Stimulated activated CD4-positive, alpha-beta T cell treated with anti-CD3 and anti-CD28 coated beads, Interleukin-4, amount 100 ng/mL, for 48 hours (primary cell): ENCODE measurements at regions not wholly inside any gene's neighbourhood (a gene's known extent, or its start where the extent isn't known, plus 50 kb on each side); places are given as distances from the start of the nearest gene placed in this dataset.

ENCODE experiments used
- DNase-seq, 2 donors: peaks; one replicate each; pipeline ENCODE4 v3.0.0-alpha.2; 2020; ENCODE audit warnings: low read depth in 2 of 2

DNA sequence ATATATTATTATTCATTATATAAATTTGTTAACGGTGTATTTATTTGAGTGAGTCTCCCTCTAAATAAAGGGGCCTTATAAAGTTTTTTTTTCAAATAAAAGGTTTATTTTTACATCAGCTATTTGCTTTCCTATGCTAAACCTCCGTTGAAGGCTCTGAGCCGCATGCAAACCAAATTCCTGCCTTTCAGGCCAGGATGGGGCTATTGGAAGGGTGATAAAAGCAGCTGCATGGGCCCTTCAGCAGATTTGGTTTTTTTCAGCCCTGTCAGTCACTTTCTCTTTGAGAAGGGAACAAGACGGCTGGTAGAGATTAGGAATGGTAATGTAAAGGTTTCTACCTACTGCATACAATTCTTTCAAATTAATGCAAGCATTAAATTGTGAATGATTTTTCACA lies 244.2 kb downstream of the WNT5A start:
- no peak for DNase-seq

DNA sequence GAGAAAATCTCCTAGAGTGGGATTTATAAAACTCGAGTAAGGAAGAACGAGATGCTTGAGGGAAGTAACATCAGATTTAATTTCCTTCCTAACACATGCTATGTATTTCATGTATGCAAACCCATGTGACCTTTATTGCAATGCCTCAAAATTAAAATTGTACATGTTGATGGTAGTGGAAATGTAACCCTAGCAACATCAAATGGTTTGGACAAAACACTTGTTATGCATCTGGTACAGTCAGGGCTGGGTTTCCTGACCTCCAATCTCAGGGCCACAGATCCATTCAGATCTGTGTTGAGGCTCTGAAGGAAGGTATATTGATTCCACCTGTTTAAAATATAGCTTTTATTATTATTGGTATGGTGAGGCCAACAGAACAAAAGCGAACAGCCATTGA lies 246.0 kb downstream of the WNT5A start:
- no peak for DNase-seq

DNA sequence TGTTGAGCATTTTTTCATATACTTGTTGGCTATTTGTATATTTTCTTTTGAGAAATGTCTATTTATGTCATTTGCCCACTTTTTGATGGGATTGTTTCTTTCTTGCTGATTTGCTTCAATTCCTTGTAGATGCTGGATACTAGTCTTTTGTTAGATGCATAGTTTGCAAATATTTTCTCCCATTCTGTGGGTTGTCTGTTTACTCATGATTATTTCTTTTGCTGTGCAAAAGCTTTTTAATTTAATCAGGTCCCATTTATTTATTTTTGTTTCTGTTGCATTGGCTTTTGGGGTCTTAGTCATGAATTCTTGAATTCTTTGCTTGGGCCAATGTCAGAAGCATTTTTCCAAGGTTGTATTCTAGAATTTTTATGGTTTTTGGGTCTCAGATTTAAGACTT lies 251.7 kb downstream of the WNT5A start:
- DNase-seq = no peak

DNA sequence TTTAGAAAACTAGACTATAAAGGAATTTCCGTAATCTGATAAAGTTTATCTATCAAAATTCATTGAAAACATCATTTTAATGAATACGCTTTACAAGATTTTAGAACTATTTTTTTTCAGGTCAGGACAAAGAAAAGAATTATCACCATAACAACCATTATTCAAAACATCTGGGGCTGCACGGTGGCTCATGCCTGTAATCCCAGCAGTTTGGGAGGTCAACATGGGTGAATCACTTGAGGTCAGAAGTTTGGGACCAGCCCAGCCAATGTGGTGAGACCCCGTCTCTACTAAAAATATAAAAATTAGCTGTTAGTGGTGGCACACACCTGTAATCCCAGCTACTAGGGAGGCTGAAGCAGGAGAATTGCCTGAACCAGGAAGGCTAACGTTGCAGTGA lies 260.4 kb downstream of the WNT5A start:
- DNase-seq = no peak

DNA sequence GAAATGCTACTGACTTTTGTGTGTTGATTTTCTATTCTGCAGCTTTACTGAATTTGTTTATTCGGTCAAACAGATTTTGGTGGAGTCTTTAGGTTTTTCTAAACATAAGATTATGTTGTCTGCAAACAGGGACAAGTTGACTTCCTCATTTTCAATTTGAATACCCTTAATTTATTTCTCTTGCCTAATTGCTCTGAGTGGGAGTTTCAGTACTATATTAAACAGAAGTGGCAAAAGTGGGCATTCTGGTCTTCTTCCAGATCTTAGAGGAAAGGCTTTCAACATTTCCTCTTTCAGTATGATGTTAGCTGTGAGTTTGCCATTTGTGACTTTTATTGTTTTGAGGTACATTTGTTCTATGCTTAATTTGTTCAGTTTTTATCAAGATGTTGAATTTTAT lies 268.5 kb downstream of the WNT5A start:
- DNase-seq = no peak

DNA sequence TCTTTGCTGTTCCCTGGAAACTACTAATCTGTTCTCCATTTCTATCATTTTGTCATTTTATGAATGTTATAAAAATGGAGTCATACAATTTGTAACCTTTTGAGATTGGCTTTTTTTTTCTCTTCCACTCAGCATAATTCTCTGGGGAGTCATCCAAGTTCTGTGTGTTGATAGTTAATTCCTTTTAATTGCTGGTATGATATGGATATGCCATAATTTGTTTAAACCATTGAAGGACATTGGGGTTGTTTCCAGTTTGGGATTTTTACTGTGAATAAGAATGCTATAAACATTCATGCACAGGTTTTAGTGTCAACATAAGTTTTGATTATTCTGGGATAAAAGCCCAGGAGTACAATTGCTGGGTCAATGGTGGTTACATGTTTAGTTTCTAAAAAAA lies 279.4 kb downstream of the WNT5A start:
- DNase-seq = no peak

DNA sequence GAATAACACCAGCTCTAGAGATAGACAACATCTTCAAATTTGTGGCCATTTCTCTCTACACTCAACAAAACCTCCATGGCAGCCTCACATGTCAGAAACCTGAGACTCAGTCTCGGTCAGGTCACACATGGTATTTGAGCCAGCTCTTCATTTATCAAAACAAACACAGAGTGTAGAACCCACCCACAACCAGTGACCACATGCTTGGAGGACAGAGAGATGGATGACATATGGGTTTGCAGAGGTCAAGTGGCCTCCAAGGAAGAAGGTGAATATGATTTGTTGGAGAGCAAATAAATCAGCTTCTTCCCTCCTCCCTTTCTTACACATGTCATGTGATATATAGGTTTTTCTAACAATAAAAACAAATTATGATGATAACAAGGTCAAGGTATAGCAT lies 278.1 kb upstream of the LRTM1 start:
- no peak for DNase-seq

DNA sequence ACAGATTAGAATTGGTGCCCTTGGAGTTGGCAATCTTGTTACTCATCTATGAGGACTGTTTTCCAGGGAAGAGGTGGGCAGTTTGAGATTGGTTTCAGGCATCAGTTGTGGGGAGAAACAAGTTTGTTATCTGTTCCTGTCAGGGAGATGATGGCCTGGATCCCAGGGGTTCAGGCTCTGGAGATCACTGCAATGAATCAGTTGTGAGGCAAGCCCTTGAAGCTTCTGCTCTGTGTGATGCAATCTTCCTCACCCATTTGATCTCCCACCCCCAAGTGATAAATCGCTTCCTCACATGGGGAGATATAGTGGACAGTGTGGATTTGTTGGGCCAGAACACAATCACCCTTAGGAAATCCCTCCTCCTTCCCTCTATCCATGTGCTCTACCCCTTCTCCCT lies 276.6 kb upstream of the LRTM1 start:
- no peak for DNase-seq

DNA sequence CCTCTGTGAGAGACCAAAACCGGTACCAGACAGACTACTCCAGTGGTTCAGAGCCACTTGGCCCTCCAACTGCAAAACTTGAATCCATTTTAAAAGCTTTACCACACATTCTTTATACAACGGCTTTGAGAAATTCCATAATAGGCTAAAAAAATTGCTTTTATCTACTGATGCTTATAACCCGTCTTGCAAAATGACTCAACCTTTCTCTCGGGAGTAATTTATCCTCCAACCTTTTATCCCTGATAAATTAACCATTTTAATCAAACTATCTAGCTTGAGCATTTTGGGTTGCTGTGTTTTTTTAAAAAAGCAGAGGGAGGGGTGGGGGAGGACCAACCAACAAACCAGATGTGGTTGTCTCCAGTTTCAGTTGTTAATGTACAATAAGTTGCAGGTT lies 275.7 kb upstream of the LRTM1 start:
- DNase-seq = no peak

DNA sequence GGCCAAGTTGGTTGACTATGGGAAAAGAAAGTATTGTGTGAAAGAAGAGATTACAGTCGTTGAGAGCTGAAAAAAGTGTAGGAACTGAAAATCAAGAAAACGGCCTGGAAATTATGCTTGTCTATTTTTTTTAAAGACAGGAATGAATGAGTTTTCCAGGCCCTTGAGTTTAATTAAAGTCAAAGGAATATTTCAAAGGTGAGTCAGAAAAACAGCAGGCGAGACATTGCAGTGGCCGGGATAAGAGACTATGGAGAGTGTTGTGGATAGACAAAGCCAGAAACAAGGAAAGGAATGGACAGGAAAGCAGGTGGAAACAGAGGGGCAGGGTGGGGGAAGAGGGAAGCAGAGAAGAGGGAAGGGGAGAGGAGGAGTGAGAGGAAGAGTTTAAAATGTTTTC lies 275.1 kb upstream of the LRTM1 start:
- no peak for DNase-seq

DNA sequence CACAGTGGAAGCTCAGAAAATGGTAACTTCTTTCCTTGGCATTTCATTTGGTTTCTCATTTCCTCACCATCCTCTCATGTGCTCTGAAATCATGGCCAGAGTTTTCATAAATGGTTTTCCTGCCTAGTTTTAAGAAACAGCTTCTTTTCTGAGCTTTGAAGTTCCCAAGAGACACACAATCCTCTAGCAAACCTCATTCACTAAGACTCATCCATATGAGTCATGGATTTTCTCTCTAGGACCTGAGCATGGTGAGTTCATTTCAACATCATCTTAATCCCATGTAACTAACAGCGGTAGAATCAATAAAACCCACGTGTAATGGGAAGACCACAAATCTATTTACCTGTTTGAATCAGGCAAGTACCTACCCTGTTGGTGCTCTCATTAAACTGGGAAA lies 274.5 kb upstream of the LRTM1 start:
- DNase-seq = no peak

DNA sequence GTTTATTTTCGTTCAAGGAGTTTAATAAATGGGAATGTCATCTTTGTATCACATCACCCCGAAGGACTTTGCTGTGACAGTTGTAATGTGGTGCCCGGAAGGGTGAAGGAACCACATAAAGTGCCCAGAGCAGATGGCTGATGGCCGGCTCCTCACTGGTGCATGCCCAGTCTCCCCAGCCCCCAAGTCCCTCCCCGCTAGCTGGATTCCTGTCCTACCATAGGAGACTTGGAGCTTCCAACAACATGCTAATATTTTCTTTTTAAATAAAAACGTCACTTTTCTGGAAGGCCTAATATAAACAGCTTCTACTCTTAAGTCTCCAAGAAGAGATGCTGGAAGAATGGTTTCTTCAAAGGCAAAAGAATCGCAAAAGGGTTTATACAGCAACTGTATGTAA lies 273.9 kb upstream of the LRTM1 start:
- no peak for DNase-seq

DNA sequence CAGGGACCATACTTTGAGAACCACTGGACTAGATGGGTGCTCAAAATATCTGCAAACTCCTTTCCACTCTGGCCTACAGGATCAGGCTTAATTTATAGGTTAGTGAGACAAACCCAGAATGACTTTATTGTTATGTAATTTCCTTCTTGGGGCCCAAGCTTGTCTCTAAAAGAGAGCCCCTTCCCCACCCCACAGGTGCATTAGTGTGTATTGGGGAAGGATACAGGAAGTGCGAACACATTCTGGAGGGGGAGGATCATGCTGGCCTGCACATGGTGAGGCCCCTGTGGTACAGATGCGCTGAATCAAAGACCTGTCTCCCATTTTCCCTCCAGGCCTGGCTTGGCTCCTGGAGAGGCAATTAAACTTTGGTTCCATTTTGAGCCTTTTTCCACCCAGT lies 273.0 kb upstream of the LRTM1 start:
- DNase-seq = no peak

DNA sequence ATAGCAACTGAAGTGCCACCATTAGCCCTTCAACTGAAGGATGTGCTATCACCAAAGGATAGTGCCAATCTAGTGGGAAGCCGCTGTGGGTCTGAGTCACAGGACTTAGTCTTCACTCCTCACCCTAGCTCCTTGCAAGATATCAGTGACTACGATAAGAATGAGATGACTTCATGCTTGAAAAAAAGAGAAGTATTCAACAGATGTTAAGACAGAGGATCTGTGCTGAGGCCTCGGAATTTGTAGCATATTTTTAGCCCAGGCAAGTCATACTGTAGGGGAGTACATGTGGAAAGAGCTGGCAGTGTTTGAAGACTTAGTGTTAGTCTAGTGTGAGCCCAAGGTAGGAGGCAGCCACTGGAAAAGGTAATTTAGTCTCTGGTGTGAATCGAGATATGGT lies 270.7 kb upstream of the LRTM1 start:
- no peak for DNase-seq

DNA sequence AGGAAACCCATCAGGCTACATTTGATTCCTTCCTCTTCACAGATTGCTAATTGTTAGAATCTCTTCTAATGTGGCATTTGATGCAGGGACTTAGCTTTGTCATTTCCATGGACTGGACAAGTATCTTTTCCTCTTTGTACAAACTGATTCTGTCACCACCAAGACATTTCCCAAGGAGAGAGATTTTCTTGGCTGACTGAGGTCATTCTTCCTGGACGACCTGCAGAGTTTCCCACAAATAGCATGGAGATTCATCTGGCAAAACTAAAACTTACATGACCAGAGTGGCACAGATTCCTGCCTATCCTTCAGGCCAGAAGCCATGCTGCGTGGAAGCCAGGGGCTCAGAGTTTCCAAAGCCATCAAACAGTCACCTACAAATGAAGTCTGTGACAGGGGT lies 269.2 kb upstream of the LRTM1 start:
- no peak for DNase-seq

DNA sequence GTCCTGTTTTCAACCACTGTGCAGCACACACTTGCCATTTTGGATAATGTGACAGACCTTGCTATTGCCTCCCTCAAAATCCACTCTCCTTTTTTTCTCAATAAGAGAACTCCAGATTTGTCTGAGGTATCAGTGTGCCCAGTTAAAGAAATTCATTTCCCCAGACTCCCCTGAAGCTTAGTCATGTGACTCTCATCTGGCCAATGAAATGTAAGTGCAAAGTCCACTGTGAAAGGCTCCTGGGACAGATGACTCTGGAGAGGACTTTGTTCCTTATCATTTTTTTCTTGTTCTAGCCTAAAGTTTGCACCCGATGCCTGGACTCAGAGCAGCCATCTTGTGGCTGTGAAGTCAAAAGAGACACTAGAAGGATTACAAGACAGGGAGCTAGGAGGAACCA lies 268.6 kb upstream of the LRTM1 start:
- DNase-seq = no peak

DNA sequence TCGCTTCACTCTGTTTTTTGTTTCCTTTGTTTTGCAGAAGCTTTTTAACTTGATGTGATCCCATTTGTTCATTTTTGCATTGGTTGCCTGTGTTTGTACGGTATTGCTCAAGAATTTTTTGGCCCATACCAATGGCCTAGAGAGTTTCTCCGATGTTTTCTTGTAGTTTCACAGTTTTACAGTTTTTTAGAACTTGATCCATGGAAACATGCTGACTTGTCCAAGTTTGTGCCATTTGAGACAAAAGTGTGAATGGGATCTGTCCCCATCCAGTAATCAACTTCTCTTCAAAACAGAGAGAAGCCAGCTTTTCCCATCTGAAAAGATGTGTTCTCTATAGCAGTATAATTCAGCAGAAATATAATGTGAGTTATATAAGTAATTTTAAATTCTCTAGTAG lies 266.5 kb upstream of the LRTM1 start:
- no peak for DNase-seq

DNA sequence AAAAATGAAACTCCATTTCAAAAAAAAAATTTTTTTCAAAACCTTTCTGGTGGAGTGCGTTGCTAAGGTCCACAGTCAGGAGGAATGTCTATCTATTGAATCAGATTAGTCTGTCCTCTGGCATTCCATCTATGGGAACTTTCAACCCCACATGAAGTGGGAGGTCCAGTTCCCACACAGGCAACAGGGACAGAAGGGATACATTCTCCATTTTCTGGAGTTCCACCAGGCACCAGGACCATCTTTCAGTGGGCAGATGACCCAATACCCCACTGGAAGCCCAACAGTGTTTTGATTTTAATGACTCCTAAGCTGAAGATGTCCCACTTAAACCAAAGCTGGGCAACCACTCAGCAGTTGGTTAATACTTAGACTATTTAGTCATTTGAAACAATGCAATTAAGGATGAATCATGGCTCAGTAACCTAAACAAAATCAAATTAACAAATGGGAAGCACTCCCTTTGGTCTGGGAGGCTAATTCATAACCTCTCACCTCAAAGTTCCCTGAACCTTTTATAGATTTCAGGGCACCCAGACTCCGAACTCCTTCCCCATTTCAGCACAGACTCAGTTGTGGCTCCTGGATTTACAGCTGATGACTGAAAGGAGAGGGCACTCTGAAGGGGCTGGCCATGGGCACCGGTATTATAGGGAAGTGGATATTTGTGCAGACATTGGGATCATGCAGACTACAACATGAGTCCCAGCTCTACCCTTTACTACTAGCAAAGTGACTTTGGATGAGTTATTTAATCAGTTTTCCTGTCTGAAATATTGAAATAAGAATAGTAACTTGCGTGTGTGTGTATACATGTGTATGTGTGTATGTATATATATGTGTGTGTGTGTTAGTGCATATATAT lies 264.3 kb upstream of the LRTM1 start:
- no peak for DNase-seq

DNA sequence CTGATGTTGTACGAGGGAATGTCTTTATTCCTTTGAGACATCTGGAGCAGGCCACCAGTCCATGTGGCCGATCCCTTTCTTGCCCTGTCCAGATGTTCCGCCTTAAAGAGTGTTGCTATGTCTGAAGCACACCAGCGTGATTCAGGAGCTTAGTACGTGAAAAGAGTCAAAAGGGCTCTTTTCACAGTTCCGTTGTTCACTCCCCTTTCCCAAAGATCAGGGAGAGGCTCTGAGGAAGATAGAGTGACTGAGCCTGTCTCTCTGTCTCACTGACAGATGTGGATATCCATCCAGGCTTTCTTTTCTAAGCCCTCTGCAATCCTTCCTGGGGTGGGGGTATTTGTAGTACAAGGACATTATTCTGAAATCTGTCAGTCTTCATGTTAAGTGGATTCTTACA lies 262.5 kb upstream of the LRTM1 start:
- no peak for DNase-seq

DNA sequence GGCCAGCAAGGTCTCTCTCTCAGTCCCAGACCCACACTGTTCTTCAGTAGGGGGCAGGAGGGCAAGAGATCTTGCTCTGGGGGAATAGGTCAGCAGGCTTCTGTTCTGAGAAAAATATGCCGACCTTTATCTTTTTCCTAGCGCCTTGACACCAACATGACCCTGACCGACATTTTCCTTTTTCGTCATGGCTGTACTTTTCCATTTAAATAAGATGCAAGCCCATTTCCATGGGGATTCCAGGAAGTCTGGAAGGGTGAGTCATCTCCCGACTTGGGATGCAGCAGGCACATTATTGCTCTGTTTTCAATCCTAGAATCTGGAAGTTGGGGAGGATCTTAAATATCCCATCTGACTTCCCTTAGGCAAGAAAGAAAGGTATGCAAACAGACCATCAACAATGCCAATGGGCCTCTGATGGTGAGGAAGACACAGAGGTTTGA lies 261.5 kb upstream of the LRTM1 start:
- no peak for DNase-seq

DNA sequence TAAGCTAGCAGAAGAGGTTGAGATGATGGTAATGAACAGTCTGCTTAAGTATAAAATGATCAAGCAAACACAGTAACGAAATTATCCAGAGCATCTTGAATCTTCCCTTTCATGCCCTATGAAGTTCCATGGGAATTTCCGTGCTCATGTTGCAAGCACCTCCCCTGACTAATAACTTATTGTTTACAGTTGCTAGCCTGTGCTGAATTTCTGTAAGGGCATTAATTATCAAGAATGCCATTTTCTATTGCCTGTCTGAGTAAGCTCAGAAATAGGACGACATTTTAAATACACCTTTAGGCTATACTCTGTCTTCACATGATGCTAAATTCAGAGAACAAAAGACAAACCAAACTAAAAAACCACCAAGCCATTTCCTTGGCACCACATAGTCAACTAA lies 257.5 kb upstream of the LRTM1 start:
- DNase-seq = no peak

DNA sequence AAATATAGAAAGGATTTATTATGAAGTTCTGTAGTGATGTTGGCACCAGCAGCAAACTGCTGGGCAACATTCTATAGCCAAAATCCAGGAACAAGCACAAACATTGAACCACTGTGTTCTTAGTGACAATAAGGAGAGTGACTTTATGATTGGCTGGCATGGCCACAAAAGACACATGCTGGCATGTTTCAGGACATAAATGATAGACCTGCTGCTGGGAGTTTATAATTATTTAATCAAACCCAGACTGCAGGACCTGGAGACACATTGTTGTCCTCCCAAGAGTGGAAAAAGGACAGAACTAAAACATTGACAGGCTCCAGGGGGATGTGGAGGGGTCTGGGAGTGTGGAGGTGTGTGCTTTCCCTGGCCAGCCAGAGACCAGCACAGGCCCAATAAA lies 255.3 kb upstream of the LRTM1 start:
- no peak for DNase-seq

DNA sequence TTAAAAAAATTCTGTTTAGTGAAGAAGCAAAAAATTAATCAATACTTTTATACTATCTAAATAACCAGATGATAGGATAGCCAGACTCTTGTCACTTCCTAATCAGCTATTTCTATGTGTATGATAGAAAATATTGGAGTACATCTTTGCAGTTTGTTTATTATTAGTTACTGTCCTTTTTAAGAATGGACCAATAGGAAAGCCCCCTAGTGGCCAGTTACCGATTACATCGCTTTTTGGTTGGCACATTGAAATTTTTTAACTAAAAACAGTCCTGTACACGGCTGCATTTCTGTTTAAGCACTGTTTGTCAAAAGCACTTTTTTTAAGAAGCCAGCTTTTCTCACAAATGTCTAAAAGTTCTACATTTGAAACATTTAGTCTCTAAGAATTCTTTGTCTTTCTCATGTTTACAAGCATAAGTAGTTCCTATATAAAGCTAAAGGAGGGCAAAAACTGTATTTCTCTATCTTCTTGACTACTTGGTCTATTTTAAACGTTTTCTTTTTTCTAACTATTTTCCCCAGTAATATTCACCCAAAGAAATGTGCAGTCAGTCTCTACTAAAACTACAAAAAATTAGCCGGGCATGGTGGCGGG lies 253.2 kb upstream of the LRTM1 start:
- peak in 1 of 2 donors; percentile 1 for DNase-seq

DNA sequence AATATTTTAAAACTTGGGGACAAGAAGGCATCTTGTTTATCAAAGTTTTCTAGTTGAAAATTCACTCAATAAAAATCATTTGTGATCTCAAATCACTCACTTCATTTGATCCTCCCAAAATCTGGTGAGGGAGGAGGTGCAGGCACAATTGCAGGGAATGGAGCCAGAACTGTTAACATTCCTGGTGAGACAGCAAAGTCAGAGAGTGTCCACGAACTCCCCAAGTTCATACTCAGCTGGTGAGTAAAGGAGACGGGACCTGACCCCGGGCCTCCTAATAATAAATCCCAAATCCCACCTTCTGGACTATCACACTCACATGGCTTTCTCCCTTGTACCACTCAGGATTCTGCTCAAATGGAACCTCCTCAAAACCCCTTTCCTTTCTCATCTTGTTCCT lies 252.3 kb upstream of the LRTM1 start:
- no peak for DNase-seq
